GM18505 (cell line): ENCODE measurements at regions not wholly inside any gene's neighbourhood (a gene's known extent, or its start where the extent isn't known, plus 50 kb on each side); places are given as distances from the start of the nearest gene placed in this dataset.
"Not testable (repeated sequence)": the region's sequence is repeated elsewhere in the genome, so short reads cannot be mapped to it uniquely, and the experiment has no call there.

Source experiments
- ATAC-seq: cut with Tn5 transposase; IDR thresholded peaks from one replicate; pipeline ENCODE4 v1.9.1; 2021; ENCODE audit not compliant: unreplicated experiment
- POLR2A ChIP-seq: IDR thresholded peaks from 4 replicates; pipeline ENCODE4 v1.6.1; 2011; ENCODE audit warnings: borderline replicate concordance; ENCODE audit not compliant: insufficient read depth, insufficient read length; ENCODE audit errors: extremely low read depth

DNA sequence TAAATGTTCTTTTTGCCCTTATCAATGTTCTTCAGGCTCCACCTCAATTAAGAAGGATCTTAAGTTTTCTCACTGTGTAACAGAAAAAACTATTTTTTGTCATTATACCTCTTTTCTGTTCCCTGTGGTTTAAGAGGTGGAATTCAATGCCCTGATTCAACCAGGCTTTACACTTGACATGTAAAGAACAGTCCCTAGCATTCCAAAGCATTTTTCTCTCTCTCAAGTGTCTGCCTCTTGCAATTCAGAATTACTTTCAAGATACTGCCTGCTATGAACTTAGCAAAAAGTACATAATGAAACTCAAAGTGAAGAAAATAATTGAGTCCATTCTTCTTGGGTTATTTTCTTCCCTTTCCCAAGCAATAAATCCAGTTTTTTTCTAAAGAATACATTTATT, 160.6 kb upstream of the NOL4 start:
- TF ChIP-seq POLR2A = no peak
- ATAC-seq = no peak

GRCh38 chr18:34386803-34387202, 162.1 kb upstream of the NOL4 start:
- no peak for ATAC-seq
- no peak for TF ChIP-seq POLR2A

DNA sequence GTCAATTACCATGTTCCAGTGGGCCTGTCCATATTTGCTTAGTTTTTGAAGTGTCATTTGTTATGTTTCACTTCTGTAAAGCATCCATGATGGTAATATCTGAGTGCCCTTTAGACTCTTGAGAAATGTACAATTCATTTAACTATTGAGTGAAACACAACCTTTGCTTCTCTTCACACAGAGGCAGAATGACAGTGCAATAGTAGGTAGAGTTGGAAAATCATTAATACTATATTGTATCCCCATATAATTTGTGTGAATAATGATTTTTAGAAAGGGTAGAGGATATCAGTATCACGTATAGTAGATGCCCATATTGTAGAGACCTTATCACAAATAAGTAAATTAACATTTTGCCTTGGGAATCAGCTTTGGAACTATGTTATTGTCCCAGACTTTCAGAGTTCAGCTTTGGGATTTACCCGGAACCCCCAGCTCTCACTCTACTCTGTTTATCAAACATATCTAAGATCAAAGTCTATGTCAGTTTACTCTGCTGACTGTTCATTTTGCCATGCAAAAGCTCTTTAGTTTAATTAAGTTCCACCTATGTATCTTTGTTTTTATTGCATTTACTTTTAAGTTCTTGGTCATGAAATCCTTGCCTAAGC, 172.7 kb upstream of the NOL4 start:
- ATAC-seq = no peak
- no peak for TF ChIP-seq POLR2A

- TF ChIP-seq POLR2A = no peak
- no peak for ATAC-seq
These were observed 175.2 kb upstream of the NOL4 start for GRCh38 chr18:34399892-34400291.

DNA sequence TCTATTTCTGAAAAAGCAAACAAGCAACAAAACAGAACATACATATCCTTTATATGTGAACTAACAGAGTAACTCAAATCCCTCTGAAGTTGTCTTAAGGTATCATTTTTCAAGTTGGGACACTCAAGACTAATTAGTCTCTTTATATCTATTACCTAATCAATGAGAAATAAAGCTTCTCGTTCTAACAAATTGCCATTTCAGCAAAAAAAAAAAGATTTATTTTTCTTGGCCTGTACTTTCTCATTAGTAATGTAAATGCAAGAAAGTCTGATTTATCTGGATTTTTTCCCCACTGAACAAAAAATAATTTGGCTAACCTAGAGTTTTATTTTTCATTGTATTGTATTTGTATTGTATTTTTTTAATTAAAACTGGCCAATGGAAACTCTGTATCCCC, 176.1 kb upstream of the NOL4 start:
- ATAC-seq = no peak
- no peak for TF ChIP-seq POLR2A

GRCh38 chr18:34401775-34402174, 177.1 kb upstream of the NOL4 start:
- ATAC-seq = no peak
- TF ChIP-seq POLR2A = no peak

GRCh38 chr18:34407471-34407870, 182.8 kb upstream of the NOL4 start:
- not testable (repeated sequence) for ATAC-seq

GRCh38 chr18:34411952-34412351, 187.2 kb upstream of the NOL4 start:
- TF ChIP-seq POLR2A = no peak
- no peak for ATAC-seq

- TF ChIP-seq POLR2A = no peak
- ATAC-seq = no peak
These were observed 206.3 kb upstream of the NOL4 start for GRCh38 chr18:34431042-34431441.

DNA sequence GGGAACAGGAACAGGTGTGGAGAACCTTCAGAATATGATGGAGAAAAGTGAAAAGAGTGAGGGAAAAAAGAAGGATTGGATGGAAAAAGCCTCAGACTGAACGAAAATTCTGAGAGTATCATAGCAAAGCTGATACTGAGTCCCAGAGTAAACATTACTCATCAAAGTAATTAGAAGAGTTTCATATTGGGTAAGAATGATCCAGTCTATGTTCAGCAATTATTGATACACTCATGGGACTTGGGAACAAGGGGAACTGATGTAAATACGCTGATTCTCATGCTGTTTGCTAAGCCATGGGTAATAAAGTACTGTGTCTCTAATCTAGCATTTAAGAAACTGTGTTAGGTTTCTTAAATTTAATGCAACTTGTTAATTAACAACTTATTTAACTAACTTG, 219.9 kb upstream of the NOL4 start:
- no peak for ATAC-seq

DNA sequence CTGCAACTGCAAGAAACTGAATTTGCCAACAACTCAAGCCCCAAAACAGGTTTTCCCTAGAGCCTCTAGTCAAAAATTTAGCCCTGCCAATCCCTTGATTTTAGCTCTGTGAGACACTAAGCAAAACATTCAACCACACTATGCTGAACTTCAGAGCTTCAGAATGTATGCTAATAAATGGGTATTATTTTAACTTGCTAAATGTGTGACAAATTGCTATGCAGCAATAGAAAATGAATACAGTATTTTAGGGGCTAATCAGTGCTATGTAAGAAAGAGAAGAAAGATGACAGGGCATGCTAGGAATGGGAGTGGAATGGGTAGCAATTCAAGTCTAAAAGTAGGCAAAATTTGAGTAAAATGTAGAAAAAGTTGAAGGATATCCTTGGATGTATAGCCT, 223.9 kb upstream of the NOL4 start:
- no peak for TF ChIP-seq POLR2A
- ATAC-seq = no peak

More for the DNA sequence above, 219.9 kb upstream of the NOL4 start:
- TF ChIP-seq POLR2A = no peak

- no peak for ATAC-seq
- TF ChIP-seq POLR2A = no peak
These were observed 233.0 kb upstream of the NOL4 start for GRCh38 chr18:34457761-34458160.

DNA sequence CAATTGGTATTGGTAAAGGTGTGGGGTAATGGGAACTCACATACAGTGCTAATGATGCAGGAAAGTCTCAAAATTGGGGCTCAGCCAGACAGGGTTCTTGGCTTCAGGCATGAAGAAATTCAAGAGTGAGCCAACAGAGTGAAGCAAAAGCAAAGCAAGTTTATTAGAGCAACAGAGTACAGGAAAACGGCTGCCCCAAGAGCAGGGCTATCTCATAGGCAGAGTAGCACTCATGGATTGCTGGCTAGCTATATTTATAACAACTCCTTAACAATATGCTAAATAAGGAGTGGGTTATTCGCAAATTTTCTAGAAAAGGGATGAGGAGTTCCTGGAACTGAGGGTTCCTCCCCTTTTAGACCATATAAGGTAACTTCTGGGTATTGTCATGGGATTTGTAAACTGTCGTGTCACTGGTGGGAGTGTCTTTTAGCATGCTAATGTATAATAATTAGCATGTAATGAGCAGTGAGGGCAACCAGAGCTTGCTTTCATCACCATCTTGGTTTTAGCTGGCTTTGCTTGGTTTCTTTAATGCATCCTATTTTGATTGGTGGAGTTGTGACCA, 233.8 kb upstream of the NOL4 start:
- no peak for TF ChIP-seq POLR2A
- ATAC-seq = no peak

DNA sequence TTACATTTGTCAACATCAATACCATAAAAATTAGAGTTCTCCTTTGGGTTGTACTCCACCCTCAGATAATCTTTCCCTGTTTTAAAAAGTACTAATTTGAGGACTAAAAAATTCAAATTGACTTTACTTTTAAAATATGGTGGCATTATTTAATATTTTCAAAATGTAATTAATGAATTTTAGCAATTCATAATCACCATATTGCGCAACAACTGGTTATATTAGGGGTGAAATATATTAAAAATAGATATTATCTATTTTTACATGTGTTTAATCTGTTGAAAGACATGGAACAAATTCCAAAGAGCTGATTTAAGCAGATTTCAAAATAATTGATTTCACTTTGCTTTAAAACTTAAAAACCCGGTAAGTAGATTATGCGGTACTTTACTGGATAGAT, 236.6 kb upstream of the NOL4 start:
- no peak for ATAC-seq
- no peak for TF ChIP-seq POLR2A

- TF ChIP-seq POLR2A = no peak
- ATAC-seq = no peak
These were observed 242.3 kb upstream of the NOL4 start for GRCh38 chr18:34467058-34467457.
